COLO668 (cell line): ENCODE measurements at regions not wholly inside any gene's neighbourhood (a gene's known extent, or its start where the extent isn't known, plus 50 kb on each side); places are given as distances from the start of the nearest gene placed in this dataset.
"Not testable (repeated sequence)": the region's sequence is repeated elsewhere in the genome, so short reads cannot be mapped to it uniquely, and the experiment has no call there.

Source experiments
- DNase-seq: peaks from one replicate; lab custom pipeline; 2025; ENCODE audit not compliant: unreplicated experiment; lab: John Stamatoyannopoulos, UW

DNA sequence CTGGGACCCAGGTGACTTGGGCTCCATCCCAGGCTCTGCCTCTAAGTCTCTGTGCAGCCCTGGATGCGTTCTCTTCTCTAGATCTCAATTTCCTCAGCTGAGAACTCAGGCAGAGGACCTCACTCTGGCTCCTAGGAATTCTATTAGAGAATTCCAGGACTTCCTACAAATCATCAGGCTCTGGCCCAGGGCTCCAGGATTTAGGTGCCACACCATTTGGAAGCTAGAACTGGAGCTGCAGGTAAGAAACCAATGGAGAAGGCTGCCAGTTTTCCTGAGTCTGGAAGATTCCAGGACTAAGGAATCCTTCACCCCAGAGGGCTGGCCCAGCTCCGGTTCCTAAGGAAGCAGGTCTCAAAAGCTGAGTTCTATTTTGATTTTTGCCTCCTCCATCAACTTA, 189.8 kb upstream of the CDH5 start:
- DNase-seq = no peak

DNA sequence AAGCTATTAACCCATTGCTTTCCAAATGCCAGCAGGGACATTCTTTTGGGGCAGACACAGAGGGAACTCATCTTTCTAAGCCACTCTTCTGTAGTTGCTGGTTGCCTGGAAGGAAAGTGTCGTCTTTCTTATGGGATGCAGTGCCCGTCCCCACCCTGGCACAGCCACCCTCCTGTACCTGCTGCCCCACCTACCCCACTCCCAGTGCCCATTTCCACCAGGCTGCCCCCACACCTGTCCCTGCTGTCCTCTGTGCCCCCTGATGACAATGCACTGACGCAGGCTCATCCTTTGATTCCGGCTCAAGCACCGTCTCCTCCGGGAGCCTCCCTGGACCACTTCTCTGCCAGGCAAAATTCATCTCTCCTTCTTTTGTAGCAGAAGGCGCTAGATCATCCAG, 190.4 kb upstream of the CDH5 start:
- DNase-seq = no peak

DNA sequence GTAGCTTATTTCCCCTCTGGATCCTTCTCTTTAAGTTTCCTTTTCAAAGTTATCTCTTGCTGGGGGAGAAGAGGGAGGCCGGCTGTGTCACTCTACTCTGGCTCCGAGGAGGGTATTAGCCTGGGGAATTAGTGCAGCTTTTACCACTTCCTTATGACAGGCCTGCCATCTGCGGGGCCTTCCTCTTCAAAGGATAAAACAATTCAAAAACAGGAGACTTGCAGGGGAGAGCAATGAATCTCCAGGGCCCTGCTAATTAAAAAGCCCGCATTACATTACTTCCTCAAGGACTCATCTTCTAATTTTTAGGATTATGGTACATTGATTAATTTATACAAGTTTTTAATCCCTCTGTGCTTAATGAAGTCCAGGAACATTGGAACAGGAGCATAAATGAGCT, 190.9 kb upstream of the CDH5 start:
- no peak for DNase-seq

GRCh38 chr16:66175058-66175457, 191.4 kb upstream of the CDH5 start:
- DNase-seq = no peak

- DNase-seq = not testable (repeated sequence)
These were observed 192.7 kb upstream of the CDH5 start for GRCh38 chr16:66173796-66174195.

GRCh38 chr16:66173181-66173580, 193.3 kb upstream of the CDH5 start:
- not testable (repeated sequence) for DNase-seq

- DNase-seq = no peak
These were observed 194.0 kb upstream of the CDH5 start for GRCh38 chr16:66172463-66172862.

GRCh38 chr16:66171578-66171977, 194.9 kb upstream of the CDH5 start:
- DNase-seq = no peak

- no peak for DNase-seq
These were observed 195.5 kb upstream of the CDH5 start for GRCh38 chr16:66170989-66171388.

DNA sequence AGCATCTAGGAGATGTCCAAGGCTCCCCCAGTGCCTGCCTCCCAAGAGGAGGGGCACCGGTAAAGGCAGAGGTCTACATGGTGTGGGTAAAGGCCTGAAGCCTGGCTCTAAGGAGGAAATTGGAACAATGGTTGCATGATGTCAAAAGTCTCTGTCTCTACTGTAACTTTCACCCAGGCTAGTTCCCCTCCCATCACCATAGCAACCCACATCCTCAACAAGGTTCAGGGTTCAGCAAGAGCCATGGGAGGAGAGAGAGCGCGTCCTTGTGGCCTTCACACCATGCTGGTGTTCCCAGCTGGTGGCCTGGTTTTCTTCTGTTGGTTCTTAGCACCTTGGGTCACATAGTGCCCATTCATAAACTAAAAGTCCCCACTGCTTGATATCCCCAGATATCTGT, 196.7 kb upstream of the CDH5 start:
- no peak for DNase-seq

DNA sequence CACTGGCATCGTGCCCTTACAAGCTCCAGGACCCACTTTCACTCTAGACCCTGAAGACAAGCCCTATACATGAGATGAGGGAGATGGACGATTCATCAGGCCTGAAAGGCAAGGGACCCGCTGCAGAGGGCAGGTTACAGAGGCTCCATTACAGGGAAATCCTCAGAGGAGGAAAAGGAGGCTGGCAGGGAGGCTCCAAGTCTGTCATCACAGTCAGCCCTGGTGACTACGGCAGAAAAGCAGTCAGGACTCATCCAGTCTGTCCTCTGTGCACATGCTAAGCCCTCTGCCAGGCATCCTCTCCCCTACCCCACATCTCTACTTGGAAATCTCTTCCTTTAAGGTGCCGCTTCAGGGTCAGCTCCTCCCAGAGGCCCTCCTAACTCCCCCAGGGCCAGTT, 197.7 kb upstream of the CDH5 start:
- no peak for DNase-seq

- no peak for DNase-seq
These were observed 198.8 kb upstream of the CDH5 start for GRCh38 chr16:66167564-66168291.

GRCh38 chr16:66166490-66166889, 200.0 kb upstream of the CDH5 start:
- no peak for DNase-seq

DNA sequence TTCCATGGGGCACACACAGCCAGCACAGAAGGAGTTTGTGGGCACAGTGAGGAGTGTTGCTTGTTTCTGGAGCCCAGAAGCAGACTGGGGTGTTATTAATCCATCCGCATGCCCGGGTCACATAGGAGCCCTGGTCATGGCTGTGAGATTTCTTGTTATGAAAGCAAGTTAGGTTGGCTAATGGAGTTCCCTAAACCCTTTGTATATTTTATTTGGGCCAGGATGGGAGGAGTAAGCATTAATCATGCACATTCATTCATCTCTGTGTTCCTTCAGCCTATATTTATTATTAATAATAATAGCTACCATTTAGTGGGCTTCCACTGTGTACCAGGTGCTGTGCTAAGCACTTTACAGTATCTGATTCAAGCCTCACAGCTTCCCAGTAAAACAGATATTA, 200.6 kb upstream of the CDH5 start:
- DNase-seq = no peak

GRCh38 chr16:66164581-66165247, 201.8 kb upstream of the CDH5 start:
- DNase-seq = no peak

- DNase-seq = no peak
These were observed 203.7 kb upstream of the CDH5 start for GRCh38 chr16:66162821-66163220.

GRCh38 chr16:66161942-66162341, 204.5 kb upstream of the CDH5 start:
- no peak for DNase-seq

DNA sequence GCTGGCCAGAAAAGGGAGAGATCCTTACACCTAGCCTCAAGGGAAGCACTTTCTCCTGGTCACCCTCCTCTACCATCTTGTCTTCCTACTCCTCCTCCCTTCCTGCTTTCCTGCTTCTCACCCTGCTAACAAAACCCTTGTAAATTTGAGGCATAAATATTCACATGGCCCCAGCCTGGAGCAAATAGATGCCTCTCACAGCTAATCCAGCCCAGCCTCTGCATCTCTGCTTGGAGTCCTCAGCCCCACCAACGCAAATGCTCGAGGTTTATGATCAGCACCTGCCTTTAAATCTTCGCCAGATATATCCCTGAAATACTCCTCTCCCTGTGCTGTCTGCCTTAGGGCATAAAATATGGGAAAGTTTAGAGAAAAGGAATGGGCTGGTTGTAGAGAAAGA, 205.2 kb upstream of the CDH5 start:
- DNase-seq = no peak

GRCh38 chr16:66159987-66160386, 206.5 kb upstream of the CDH5 start:
- no peak for DNase-seq

DNA sequence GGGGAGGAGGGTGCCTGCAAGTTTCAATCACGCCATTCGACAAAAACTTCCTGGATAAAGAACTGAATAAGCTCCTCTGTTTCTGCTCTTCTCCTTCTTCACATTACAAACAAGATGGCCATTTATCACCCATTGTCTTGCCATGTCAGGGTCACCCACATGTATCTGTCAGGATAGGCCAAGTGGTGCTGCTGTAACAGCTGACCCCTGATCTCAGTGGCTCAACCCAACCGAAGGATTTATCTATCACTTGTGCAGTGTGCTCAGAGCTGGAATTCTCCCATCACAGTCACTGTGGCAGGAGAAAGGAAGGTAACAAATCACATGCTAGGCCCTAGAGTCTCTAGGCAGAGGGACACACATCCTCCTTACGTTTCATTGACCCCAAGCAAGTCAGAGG, 210.0 kb upstream of the CDH5 start:
- DNase-seq = no peak

GRCh38 chr16:66155933-66156332, 210.6 kb upstream of the CDH5 start:
- no peak for DNase-seq

GRCh38 chr16:66154801-66155200, 211.7 kb upstream of the CDH5 start:
- no peak for DNase-seq
